Peyer's patch (tissue), 4 donors: ENCODE measurements at regions not wholly inside any gene's neighbourhood (a gene's known extent, or its start where the extent isn't known, plus 50 kb on each side); places are given as distances from the start of the nearest gene placed in this dataset.

ENCODE experiments used
- POLR2A ChIP-seq, 2 donors: fragments of 450-650 bp; IDR thresholded peaks; one replicate each; pipeline ENCODE4 v1.5.1; 2017; ENCODE audit warnings: antibody characterized with exemption in 2 of 2, mild to moderate bottlenecking in 2 of 2, moderate library complexity in 2 of 2
- TF ChIP-seq, protein P1 (sequence below), 6 experiments: fragments of 450-650 bp in 4 of 6; fragments of 200-600 bp in 2 of 6; sonication (generic) in 1 of 6; IDR thresholded peaks; one replicate each; pipeline ENCODE4 v1.5.1; 2017 to 2019; ENCODE audit warnings: antibody characterized with exemption in 6 of 6, mild to moderate bottlenecking in 3 of 6, moderate library complexity in 1 of 6

DNA sequence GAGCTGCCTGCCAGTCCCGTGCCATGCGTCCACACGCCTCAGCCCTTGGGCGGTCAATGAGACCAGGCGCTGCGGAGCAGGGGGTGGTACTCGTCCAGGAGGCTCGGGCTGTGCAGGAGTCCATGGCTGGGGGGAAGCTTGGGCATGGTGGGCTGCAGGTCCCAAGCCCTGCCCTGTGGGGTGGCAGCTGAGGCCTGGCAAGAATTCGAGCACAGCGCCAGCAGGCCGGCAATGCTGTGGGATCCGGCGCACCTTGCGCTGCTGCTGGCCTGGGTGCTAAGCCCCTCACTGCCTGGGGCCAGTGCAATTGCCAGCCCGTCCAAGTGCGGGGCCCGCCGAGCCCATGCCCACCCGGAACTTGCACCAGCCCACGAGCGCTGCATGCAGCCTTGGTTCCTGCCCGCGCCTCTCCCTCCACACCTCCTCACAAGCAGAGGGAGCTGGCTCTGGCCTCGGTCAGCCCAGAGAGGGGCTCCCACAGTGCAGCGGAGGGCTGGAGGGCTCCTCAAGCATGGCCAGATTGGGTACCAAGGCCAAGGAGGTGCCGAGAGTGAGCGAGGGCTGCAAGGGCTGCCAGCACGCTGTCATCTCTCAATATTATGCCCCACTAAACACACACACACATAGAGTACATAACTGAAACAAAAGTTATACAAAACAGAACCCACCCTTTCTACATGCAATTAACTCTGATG lies 307.7 kb downstream of the LMO4 start:
- TF ChIP-seq, protein P1, sequence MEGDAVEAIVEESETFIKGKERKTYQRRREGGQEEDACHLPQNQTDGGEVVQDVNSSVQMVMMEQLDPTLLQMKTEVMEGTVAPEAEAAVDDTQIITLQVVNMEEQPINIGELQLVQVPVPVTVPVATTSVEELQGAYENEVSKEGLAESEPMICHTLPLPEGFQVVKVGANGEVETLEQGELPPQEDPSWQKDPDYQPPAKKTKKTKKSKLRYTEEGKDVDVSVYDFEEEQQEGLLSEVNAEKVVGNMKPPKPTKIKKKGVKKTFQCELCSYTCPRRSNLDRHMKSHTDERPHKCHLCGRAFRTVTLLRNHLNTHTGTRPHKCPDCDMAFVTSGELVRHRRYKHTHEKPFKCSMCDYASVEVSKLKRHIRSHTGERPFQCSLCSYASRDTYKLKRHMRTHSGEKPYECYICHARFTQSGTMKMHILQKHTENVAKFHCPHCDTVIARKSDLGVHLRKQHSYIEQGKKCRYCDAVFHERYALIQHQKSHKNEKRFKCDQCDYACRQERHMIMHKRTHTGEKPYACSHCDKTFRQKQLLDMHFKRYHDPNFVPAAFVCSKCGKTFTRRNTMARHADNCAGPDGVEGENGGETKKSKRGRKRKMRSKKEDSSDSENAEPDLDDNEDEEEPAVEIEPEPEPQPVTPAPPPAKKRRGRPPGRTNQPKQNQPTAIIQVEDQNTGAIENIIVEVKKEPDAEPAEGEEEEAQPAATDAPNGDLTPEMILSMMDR (IDR thresholded peaks at IDR 0.05), result no peak
- no peak for TF ChIP-seq POLR2A (IDR thresholded peaks at IDR 0.05)
